Osteoblast (primary cell): ENCODE measurements at regions not wholly inside any gene's neighbourhood (a gene's known extent, or its start where the extent isn't known, plus 50 kb on each side); places are given as distances from the start of the nearest gene placed in this dataset.

Experiments used
- DNase-seq: peaks from one replicate; pipeline ENCODE4 v3.0.0; 2011; ENCODE audit warnings: low spot score, mixed read lengths; ENCODE audit not compliant: insufficient read length; ENCODE audit errors: missing footprints
- H2AFZ ChIP-seq: 2 replicates; pipeline ENCODE4 v1.6.0; 2011; ENCODE audit warnings: mild to moderate bottlenecking, low read length
- H3K27ac ChIP-seq: 2 replicates; pipeline ENCODE4 v1.5.1; 2011; ENCODE audit warnings: mild to moderate bottlenecking, low read depth, low read length, moderate library complexity
- H3K27me3 ChIP-seq: 2 replicates; pipeline ENCODE4 v1.6.0; 2012; ENCODE audit warnings: mild to moderate bottlenecking, control low read depth, inconsistent platforms, low read length, moderate library complexity; ENCODE audit not compliant: insufficient read depth
- H3K36me3 ChIP-seq: 2 replicates; pipeline ENCODE4 v1.5.1; 2011; ENCODE audit warnings: mild to moderate bottlenecking, low read length, control low read depth, moderate library complexity; ENCODE audit not compliant: insufficient read depth
- H3K4me1 ChIP-seq: 2 replicates; pipeline ENCODE4 v1.5.1; 2011; ENCODE audit warnings: mild to moderate bottlenecking, low read length, control low read depth, moderate library complexity; ENCODE audit not compliant: insufficient read depth
- H3K4me2 ChIP-seq: 2 replicates; pipeline ENCODE4 v1.6.0; 2011; ENCODE audit warnings: mild to moderate bottlenecking, low read length; ENCODE audit not compliant: insufficient read depth
- H3K4me3 ChIP-seq: fragments of 200-600 bp; sonication (generic); 3 replicates; pipeline ENCODE4 v1.5.1; 2012; ENCODE audit warnings: mild to moderate bottlenecking, low read length, inconsistent platforms; ENCODE audit not compliant: insufficient read depth
- H3K79me2 ChIP-seq: 2 replicates; pipeline ENCODE4 v1.6.0; 2012; ENCODE audit warnings: mild to moderate bottlenecking, low read length, control low read depth, inconsistent platforms; ENCODE audit not compliant: insufficient read depth
- H3K9me3 ChIP-seq: 2 replicates; pipeline ENCODE4 v1.5.1; 2011; ENCODE audit warnings: low read depth, low read length, control low read depth
- H4K20me1 ChIP-seq: 2 replicates; pipeline ENCODE4 v1.6.0; 2012; ENCODE audit warnings: mild to moderate bottlenecking, low read length, control low read depth; ENCODE audit not compliant: insufficient read depth
- CTCF ChIP-seq: IDR thresholded peaks from 2 replicates; pipeline ENCODE4 v1.5.1; 2011; ENCODE audit warnings: mild to moderate bottlenecking, low read depth, low read length, moderate library complexity; ENCODE audit errors: extremely low read depth

- Histone ChIP-seq H3K4me3 (no peak overlapping the region), H4K20me1 (no peaks in the 10 kb centered on the region), H3K9me3 (no peaks in the 10 kb centered on the region), H3K27ac (no peak overlapping the region), H3K27me3 (no peaks in the 10 kb centered on the region), H3K4me2 (no peak overlapping the region), H3K4me1 (no peaks in the 10 kb centered on the region), H2AFZ (no peak overlapping the region), H3K79me2 (no peaks in the 10 kb centered on the region), H3K36me3 (no peaks in the 10 kb centered on the region)
- TF ChIP-seq CTCF, result no peak
- no peak for DNase-seq
Measured at GRCh38 chr13:61084988-61085387, 330.7 kb downstream of the PCDH20 start.

- no peak for TF ChIP-seq CTCF
- Histone ChIP-seq H3K4me3 (no peak overlapping the region), H3K36me3 (no peaks in the 10 kb centered on the region), H3K4me2 (no peak overlapping the region), H4K20me1 (no peaks in the 10 kb centered on the region), H3K4me1 (no peaks in the 10 kb centered on the region), H3K9me3 (no peaks in the 10 kb centered on the region), H3K79me2 (no peaks in the 10 kb centered on the region), H2AFZ (no peak overlapping the region), H3K27me3 (no peaks in the 10 kb centered on the region), H3K27ac (no peak overlapping the region)
- DNase-seq, result no peak
Measured at GRCh38 chr13:61078976-61079770, 336.5 kb downstream of the PCDH20 start.

- no peak for TF ChIP-seq CTCF
- Histone ChIP-seq H3K27me3 (no peaks in the 10 kb centered on the region), H2AFZ (no peak overlapping the region), H3K27ac (no peak overlapping the region), H3K79me2 (no peaks in the 10 kb centered on the region), H3K9me3 (peaks cover 3% of the 10 kb centered on the region), H3K4me2 (no peak overlapping the region), H3K36me3 (no peaks in the 10 kb centered on the region), H3K4me3 (no peak overlapping the region), H4K20me1 (no peaks in the 10 kb centered on the region), H3K4me1 (no peaks in the 10 kb centered on the region)
- DNase-seq, result no peak
Measured at GRCh38 chr13:61052175-61052574, 363.5 kb downstream of the PCDH20 start.

- Histone ChIP-seq H3K27ac (no peak overlapping the region), H4K20me1 (no peaks in the 10 kb centered on the region), H3K4me3 (no peak overlapping the region), H2AFZ (no peak overlapping the region), H3K4me2 (no peak overlapping the region), H3K9me3 (no peaks in the 10 kb centered on the region), H3K36me3 (no peaks in the 10 kb centered on the region), H3K4me1 (no peaks in the 10 kb centered on the region), H3K27me3 (no peaks in the 10 kb centered on the region), H3K79me2 (no peaks in the 10 kb centered on the region)
- DNase-seq, result no peak
- no peak for TF ChIP-seq CTCF
Measured at GRCh38 chr13:61045251-61045650, 370.4 kb downstream of the PCDH20 start.
